Activated CD8-positive, alpha-beta memory T cell treated with anti-CD3 and anti-CD28 coated beads, Interleukin-2, amount 50 U/mL, for 24 hours (primary cell): ENCODE measurements at regions not wholly inside any gene's neighbourhood (a gene's known extent, or its start where the extent isn't known, plus 50 kb on each side); places are given as distances from the start of the nearest gene placed in this dataset.
"Not testable (repeated sequence)": the region's sequence is repeated elsewhere in the genome, so short reads cannot be mapped to it uniquely, and the experiment has no call there.

Source experiments
- DNase-seq: peaks from one replicate; pipeline ENCODE4 v3.0.0-alpha.2; 2020; ENCODE audit errors: extremely low read depth

DNA sequence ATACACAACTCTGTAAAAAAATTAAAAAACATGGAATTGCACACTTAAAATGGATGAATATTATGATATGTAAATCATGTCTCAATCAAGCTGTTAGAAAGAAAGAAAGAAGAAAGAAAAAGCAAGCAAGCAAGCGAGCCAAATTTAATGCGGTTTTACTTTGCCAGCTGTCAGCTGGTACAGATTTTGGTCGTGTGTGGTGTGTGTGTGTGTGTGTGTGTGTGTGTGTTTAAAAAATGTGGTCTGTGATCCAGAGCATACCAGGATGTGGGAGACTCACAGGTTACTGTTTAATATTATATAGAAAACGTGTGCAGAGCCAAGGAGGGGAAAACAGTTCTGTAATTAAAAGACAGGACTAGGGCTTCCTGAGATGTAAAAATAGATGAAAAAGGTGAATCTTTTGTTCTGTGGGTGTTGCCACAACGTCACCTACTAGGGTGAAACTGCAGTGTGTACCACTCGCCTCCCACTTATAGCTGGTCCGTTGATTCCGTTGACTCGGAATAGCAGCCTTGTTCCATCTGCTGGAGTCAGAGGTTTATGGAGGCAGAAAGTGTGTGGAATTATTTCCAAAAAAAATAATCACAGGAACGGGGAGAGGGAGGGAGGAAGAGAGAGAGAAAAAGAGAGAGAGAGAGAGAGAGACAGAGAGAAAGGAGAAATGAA is 197.7 kb downstream of the BCAS1 start:
- no peak for DNase-seq

DNA sequence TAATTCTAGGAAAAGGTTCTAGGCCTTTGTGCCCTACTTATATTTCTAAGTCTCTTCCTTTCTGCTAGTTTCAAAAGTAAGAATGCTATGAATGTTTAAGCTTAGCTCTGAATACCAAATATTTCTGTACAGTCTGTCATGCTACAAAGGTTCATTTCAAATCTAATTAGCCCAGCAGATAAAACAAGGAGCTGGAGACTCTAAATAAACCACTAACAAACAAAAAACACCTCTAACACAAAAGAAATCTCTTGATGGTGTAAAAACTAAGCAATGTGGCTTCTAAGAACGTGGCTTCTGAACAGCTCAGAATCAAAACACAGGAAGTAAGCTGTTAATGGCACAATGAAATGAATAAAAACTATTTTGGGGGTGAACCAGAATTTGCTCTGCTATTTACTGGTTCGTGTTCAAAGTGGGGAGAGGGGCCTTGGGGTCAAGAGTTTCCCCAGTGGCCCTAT is 198.3 kb downstream of the BCAS1 start:
- DNase-seq: no peak

DNA sequence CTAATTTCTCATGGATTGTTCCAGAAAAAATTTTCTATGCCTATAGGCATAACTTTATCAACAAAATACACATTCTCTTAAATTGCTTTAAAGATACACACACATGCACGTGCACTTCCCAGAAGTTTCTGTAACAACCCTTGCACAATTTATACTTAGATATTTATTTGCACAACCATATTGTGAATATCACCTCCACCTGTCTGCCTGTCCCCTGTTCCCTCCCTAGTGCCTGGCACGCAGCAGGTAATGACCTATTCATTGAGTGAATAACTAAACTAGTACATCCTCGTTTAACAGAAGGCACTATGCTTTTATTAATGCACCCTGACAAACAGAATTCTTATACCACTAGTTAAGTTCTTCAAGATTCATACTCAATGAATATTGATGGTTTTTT is 198.9 kb downstream of the BCAS1 start:
- DNase-seq: no peak

DNA sequence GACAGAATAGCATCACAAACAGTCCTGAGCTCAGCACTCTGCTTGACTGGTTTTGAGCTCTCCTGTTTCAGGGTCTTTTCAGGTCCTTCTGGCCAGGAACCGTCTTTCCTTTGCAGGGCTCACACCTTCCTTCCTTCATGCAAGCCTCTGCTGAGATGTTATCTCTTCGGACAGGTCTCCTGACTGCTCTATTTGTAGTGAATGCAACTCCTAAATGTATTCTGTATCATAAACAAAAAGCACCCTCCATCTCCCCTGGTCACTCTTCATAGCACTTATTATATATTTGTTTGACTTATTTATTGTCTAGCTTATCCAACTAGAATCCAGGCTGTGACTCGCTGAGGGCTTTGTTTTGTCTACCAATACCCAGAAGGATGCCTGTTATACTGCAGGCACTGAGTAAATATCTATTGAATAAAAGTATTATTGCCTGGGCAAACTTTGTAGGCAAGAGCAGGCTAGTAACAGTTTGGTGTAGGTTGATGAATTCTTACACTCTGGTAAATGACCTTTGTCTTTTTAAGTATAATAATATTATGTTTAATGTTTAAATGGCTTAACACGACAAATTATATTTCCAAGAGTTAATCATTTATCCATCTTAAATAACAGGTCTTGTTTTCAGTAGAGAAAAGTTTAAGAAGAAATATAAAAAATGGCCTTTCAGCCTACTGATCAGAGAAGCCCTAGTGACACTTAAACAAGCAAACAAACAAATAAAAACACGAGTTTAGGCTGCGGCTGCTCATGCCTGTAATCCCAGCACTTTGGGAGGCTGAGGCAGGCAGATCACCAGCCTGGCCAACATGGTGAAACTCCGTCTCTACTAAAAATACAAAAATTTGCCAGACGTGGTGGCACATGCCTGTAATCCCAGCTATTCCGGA is 199.7 kb downstream of the BCAS1 start:
- no peak for DNase-seq

DNA sequence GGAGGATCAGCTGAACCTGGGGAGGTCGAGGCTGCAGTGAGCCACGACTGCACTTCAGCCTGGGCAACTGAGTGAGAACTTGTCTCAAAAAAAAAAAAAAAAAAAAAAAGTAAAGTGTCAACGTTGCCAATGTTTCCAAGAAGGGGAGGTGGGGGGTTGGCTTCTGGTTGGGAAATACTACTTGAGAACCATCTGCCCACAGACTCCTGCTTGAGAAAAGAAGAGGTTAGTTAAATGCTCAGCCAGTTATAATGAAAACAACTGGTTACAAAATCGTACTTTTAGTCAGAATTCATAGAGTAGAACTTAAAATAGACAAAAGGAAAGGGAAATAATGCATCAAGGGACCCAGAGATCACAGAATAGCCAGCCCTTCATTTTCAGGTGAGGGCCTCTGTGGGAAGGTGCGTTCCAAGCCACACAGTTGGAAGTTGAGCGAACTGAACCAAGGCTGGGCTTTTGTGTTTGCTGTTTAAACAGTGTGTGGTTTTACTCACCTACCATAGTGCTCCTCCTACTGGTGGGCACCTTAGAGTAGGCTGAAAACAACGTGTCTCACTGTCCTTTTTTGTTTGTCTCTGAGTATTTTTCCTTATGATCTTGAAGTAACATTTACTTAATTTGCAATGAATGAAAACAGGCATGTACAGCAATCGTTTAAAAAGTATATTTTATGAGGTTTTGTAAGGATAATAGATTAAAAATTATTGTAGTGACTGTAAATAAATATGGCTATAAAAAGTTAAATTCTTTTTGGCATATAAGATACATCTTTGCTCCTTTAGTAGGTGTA is 200.7 kb downstream of the BCAS1 start:
- DNase-seq: no peak

DNA sequence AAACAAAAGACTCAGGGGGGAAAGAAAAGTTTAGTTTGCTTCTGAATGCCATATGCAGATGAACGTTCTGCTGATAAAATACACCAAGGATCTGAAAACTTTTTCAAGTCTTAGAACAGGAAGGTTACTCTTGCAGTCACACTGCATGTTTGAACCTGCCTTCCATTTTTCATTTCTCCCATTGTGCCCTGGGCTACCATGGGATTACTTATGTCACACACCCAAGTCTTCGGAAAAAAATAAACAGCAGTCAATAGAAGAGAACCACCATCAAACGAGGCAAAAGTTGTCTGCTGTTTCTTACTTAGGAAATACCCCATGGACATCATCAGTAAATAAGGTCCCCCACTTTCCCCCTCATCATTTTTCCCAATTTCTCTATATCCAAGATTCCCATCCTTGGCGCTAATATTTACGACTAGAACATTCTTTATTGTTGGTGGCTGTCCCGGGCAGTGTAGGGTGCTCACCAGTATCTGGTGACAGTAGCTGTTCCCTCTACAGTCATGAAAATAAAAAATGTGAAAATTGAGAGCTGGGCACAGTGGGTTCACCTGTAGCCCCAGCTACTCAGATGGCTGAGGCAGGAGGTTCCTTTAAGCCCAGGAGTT is 202.5 kb downstream of the BCAS1 start:
- DNase-seq: no peak

DNA sequence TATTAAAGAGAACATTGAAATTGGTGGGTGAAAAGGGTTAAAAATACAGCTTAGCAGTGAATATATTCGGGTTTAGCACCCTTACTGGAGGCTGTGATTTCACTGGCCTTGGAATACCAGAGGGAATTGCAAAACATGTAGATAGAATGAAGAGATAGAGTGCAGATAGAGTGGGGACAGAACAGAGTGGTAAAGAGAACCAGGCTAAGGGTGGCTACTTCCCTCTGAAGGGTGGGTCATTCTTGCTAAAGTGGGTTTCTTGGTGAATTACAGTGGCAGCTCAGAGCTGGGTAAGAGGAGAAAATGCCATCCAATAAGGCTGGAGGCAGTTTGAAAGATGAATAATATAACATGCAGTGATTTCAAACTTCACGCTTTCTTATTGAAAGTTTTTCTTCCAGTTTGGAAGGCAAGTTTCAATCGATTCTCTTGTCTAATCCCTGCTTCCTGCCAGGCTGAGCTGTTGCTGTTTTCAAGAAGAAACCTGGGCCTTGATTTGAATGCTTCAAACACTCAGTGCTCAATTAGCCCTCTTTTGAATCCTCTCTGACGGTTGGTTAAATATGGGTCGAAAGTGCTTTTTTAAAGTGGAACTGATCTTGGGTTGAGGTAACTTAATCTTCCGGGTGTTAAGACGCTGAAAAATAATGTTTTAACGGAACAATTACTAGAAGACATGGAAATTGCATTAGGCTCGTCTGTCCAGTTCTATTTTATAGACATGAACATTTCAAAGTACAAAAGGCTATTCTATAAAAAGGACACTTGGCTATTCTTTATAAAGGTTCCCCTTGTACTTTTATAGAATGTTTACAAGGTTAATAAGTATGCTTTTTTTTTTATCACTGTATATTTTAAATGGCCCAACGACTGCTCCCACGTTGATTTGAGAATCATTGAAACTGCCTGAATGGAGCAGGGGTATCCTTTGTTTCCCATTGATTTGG is 203.3 kb downstream of the BCAS1 start:
- no peak for DNase-seq

DNA sequence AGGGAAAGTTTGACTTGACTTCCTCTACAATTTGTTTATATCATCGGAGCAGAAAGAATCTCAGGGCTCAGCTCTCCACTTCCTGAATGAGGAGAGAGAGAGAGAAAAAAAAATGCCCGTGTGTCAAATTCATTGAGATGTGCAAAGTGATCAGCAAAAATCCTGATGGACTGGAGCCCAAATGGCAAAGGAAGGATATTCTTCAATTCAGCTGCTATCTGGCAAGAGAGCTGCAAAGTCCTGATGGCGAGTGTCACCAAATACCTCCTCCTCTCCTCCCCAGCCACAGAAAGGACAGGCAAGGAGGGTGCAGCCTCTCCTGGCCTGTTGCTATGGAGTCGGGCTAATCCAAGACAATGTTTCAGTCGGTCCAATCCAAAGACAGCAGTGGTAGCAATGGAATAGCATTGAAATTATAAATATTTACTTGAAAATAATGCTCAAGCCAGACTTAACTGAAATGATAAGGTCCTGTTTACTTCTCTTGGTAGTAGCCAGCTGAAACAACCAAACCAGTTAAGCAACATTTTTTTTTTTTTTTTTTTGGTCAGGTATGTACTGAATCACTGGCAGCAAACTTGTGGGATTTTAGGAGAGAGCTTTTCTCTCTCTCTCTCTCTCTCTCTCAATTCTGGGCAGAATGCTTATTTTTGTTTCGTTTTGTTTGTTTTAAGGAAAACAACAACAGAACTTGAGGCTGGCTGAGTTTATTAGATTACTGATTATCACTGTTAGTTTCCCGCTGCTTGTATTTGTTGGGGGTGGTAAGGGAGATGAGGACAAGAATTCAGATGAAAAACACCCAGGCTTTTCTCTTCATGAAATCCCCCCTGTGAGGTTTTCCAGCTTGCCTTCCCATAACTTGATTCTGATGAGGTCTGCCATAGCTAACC is 204.2 kb downstream of the BCAS1 start:
- DNase-seq: no peak

DNA sequence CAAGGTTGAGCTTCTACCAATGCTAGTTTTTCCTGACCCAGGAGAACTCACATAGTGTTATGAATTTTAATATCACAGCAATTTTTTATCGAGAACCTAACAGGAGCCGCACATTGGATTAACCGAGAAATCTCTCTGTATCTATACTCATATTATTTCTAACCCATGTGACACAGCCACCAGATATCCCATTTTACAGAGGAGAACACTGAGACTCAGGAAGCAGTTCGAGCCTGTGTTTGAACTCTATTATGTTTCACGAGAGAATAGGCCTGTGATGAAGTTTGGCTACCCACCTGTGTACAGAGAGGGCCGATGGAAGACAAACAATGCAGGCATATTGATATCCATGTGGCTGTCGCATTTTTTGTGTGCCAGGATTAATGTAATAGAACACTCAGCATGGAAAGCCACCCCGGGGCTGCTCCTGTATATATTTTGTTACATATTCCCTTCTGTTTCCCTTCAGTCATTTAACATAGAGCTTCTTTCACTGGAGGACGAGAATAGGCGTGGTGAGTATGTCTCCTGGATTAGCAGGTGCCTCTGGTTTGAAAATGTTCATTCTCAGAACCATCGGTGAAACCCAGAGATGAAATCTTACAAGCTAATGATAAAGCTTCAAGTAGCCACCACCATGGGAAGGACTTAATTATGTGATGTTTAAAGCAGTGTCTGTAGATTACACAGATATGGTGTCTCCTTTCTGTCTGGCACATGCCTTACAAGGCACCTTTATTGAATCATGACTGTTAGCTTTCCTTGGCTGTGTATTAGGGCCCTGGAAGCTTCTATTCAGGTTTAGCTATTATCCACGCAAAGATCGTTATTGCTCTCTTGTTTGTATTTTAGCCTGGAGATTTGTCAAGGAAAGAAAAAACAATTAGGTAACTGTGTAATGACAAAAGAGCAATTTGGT is 205.4 kb downstream of the BCAS1 start:
- not testable (repeated sequence) for DNase-seq

DNA sequence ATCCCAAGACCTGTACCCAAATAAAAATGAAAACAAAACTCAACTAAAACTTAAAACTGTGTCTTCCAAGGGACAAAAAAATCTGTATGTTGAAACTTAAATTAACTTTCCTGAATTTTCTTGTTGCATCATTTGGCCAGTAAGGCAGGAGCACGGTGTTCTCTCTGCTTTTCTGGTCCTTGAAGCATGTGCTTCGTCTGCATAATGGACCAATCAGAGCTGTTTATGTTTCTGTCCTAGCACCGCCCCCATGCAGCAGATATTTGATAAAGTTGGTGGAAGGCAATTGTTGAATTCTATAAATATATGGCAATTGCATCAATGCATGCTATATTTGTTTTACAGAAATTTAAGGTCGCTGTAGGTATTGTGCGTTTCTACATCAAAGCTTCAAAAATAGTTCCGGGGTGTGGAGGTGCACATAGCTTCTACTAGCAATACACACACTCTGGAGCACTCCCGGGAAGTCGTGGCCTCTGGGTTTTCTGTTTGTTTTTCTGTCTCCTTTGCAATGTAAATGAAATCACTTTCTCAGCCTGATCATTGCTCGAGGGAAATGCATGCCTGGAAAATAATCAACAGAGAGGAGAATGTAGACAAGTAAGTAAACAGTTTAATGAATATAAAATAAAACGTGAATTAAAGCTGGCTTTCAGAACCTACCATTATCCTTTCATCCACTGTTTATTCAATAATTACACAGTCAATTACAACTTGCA is 206.3 kb downstream of the BCAS1 start:
- DNase-seq: not testable (repeated sequence)

DNA sequence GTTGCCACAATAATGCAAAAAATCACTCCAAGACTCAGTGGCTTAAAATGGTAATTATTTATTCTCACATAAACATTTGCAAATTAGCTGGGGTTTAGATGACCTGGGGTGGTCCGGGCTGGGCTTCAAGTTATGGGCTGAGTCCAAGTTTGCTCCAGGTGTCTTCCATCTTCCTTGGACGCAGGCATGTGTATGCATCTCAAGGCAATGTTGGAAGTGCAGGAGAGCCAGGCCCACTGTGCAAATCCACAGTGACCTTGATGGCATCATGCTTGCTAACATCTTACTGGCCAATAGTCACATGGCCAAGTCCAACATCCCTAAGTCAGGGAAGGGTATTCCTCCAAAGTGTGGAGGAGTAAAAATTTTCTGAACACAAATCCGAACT is 206.9 kb downstream of the BCAS1 start:
- DNase-seq: not testable (repeated sequence)

DNA sequence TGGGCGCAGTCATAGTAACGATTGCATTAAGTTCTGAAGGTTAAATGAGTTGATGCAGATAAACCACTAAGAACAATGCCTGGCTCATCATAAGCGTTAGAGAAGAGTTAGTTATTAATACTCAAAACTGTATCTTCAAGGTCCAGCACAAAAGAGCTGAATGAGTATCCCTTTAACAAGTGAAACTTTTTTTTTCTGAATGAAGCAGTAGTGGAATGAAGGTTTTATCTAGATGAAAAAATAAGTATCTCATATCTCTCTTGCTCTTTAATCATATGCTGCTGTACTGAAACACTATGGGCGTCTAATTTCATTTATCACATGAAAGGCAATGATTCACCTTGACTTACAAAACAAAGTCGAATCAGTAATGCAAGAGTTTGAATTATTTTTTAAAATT is 207.4 kb downstream of the BCAS1 start:
- not testable (repeated sequence) for DNase-seq

DNA sequence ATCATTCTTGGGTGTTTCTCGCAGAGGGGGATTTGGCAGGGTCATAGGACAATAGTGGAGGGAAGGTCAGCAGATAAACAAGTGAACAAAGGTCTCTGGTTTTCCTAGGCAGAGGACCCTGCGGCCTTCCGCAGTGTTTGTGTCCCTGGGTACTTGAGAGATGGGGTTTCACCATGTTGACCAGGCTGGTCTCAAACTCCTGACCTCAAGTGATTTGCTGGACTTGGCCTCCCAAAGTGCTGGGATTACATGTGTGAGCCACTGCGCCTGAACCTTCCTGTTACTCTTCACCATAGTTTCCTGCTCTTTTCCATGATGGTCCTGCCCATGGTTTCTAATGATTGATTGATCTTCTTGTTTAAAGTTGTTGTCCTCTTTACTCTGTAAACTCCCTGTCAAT is 207.9 kb downstream of the BCAS1 start:
- not testable (repeated sequence) for DNase-seq

DNA sequence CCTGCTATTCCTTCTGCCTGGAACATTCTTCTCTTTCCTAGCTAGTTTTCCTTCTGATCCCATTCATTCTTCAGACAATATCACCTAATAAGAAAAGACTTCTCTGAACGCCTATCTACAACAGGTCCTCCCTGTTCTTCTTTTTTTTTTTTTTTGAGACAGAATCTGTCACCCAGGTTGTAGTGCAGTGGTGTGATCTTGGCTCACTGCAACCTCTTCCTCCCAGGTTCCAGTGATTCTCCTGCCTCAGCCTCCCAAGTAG is 208.3 kb downstream of the BCAS1 start:
- DNase-seq: not testable (repeated sequence)

DNA sequence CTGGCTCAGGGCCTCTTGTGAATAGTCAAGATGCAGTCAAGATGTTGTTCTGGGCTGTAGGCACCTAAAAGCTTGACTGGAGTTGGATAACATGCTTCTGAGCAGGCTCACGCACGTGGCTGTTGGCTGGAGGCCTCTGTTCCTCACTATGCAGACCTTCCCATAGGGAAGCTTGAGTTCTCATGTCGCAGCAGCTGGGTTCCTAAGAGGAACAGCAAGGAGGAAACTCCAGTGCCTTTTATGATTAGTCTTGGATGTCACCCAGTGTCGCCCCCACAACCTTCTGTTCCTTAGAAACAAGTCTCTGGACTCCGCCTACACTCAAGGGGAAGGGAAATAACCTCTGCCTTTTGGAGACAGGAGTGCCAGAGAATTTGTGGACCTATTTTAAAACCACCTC is 210.7 kb downstream of the BCAS1 start:
- DNase-seq: no peak

DNA sequence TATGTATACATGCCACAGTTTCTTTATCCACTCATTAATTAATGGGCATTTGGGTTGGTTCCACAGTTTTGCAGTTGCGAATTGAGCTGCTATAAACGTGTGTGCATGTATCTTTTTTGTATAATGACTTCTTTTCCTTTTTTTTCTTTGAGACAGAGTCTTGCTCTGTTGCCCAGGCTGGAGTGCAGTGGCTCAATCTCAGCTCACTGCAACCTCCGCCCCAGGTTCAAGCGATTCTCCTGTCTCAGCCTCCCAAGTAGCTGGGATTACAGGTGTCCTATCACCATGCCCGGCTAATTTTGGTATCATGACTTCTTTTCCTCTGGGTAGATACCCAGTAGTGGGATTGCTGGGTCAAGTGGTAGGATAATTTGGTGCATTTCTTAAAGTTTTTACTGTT is 211.4 kb downstream of the BCAS1 start:
- not testable (repeated sequence) for DNase-seq

DNA sequence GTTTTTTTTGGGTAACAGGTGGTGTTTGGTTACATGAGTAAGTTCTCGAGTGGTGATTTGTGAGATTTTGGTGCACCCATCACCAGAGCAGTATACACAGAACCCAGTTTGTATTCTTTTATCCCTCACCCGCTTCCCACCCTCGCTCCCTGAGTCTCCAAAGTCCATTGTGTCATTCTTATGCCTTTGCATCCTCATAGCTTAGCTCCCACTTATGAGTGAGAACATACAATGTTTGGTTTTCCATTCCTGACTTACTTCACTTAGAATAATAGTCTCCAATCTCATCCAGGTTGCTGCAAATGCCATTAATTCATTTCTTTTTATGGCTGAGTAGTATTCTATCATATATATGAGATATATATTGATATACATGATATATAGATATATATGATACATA is 211.9 kb downstream of the BCAS1 start:
- DNase-seq: not testable (repeated sequence)

DNA sequence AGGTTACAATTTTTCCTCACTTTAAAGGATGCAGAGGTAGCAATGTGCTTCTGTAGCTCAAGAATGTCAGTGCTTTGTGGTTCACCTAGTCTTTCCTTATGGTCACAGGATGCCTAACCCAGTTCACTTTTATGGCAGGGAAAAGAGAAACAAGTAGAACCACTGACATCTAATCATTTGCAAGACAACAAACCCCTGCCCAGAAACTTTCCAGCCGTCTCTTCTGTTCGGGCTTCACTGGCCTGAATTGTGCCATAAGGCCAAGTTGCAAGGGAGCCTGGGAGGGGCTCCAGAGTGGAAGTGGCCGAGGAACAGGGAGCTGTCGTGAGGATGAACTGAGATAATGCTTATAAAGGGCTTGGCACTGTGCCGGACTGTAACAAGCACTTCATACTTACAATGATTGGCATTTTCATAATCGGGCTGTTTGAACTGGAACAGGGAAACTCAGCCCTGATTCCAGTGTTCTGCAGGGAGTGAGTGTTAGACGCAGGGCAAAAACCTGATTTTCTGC is 212.6 kb downstream of the BCAS1 start:
- no peak for DNase-seq
